Spinal cord (tissue), 9 donors: ENCODE measurements at regions not wholly inside any gene's neighbourhood (a gene's known extent, or its start where the extent isn't known, plus 50 kb on each side); places are given as distances from the start of the nearest gene placed in this dataset.
A peak's percentile ranks its signal among the peaks of the same experiment; 100 is the strongest.

Experiments
- DNase-seq, 6 donors: peaks; one replicate each; pipeline versions ENCODE4 v3.0.0 to v3.0.0-alpha.2; 2013 to 2015; ENCODE audit warnings: low spot score in 6 of 6, low read depth in 4 of 6
- H3K27ac ChIP-seq: one replicate; pipeline ENCODE4 v1.5.1; 2013; ENCODE audit warnings: low read depth, low read length, control low read depth
- H3K27me3 ChIP-seq: one replicate; pipeline ENCODE4 v1.6.1; 2013; ENCODE audit warnings: low read length; ENCODE audit not compliant: control insufficient read depth, insufficient read depth
- H3K36me3 ChIP-seq: one replicate; pipeline ENCODE4 v1.6.1; 2013; ENCODE audit warnings: low read length; ENCODE audit not compliant: control insufficient read depth, insufficient read depth
- H3K4me1 ChIP-seq: one replicate; pipeline ENCODE4 v1.6.1; 2013; ENCODE audit warnings: low read length; ENCODE audit not compliant: control insufficient read depth, insufficient read depth
- H3K4me3 ChIP-seq: one replicate; pipeline ENCODE4 v1.5.1; 2013; ENCODE audit warnings: low read depth, low read length, control low read depth
- H3K9me3 ChIP-seq: one replicate; pipeline ENCODE4 v1.6.1; 2013; ENCODE audit warnings: low read length; ENCODE audit not compliant: control insufficient read depth, insufficient read depth
- WGBS: methylation state at CpG from one replicate; pipeline ENCODE4 v1.1.5; 2013; ENCODE audit warnings: missing lambda C conversion rate; ENCODE audit not compliant: insufficient coverage; 5-methylcytosine and 5-hydroxymethylcytosine counted together
- donor health status: healthy.

DNA sequence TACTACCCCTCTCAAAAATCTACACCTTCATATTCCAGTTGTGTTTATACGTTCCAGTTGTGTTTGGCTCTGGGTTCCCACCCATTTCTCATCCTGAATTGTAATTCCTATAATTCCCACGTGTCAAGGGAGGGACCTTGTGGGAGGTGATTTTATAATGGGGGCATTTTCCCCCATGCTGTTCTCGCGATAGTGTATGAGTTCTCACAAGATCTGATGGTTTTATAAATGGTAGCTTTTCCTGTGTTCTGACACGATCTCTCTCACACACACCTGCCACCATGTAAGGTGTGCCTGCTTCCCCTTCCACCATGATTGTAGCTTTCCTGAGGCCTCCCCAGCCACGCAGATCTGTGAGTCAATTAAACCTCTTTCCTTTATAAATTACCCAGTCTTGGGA is 108.5 kb upstream of the ADAMTS16 start:
- Histone ChIP-seq H3K9me3 (no peaks in the 10 kb centered on the region), H3K27me3 (no peaks in the 10 kb centered on the region), H3K27ac (no peak overlapping the region), H3K4me3 (no peak overlapping the region), H3K4me1 (no peaks in the 10 kb centered on the region), H3K36me3 (no peaks in the 10 kb centered on the region)
- DNase-seq, result no peak
- WGBS, result no CpG with 5 or more reads among the region's 6 CpGs

DNA sequence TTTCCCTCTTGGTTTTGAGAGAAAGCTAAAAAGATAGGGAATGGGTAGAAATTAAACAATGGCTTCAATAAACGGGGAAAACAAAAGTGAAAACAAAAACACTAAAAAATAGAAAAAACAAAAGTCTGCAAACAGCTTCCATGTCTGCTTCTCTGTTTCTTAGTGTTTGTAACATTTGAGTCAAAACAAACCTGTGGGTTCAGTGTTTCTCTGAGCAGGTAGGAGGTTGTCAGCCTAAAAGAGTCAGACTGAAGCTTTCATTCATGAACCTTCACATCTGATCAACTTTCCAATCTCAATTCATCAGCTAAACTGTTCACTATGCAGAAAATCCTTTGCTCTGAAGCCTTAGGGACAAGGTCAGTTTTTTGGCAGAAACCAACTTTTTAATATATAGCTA is 102.5 kb upstream of the ADAMTS16 start:
- H3K9me3 ChIP-seq, result no peaks in the 10 kb centered on the region
- no peak overlapping the region for H3K27ac ChIP-seq
- no peak for DNase-seq
- no CpG with 5 or more reads among the region's 1 CpG for WGBS
- H3K4me3 ChIP-seq, result no peak overlapping the region
- no peaks in the 10 kb centered on the region for H3K4me1 ChIP-seq
- H3K27me3 ChIP-seq, result no peaks in the 10 kb centered on the region
- H3K36me3 ChIP-seq, result no peaks in the 10 kb centered on the region

DNA sequence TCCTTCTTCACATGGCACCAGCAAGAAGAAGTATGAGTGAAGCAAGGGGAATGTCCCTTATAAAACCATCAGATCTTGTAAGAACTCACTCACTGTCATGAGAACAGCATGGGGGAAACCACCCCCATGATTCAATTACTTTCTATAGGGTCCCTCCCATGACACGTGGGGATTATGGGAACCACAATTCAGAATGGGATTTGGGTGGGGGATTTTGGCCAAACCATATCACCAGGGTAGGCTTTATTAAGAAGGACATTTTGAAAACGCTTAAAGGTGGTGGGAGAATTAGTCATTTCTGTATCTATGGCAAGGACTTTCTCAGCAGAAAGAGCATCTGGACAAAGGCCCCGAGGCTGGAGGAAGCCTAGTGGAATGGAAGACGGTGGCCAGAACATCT is 100.2 kb upstream of the ADAMTS16 start:
- H3K27me3 ChIP-seq, result no peaks in the 10 kb centered on the region
- H3K4me1 ChIP-seq, result no peaks in the 10 kb centered on the region
- DNase-seq, result no peak
- no peaks in the 10 kb centered on the region for H3K36me3 ChIP-seq
- no peaks in the 10 kb centered on the region for H3K9me3 ChIP-seq
- WGBS, result 95% methylated on average over 3 of the region's 4 CpGs
- no peak overlapping the region for H3K27ac ChIP-seq
- H3K4me3 ChIP-seq, result no peak overlapping the region

DNA sequence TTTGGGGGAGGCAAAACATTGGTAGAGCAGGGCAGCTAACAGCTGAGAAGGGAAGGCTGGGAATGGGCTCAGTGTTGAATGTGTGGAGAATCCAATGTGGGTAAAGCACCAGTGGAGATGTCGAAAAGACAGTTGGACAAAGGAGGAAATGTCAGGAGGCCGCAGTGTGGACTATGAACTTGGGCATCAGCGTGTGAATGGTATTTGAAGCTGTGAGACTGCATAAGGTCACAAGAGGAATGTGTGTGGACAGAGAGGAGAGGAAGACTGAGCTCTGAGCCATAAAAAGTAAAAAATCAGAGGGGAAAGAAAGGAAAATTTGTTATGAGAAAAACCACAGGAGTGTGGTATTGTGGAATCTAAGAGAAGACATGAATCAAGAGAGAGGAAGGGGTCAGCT is 99.4 kb upstream of the ADAMTS16 start:
- Histone ChIP-seq H3K36me3 (no peaks in the 10 kb centered on the region), H3K4me1 (no peaks in the 10 kb centered on the region), H3K9me3 (no peaks in the 10 kb centered on the region), H3K27ac (no peak overlapping the region), H3K27me3 (no peaks in the 10 kb centered on the region), H3K4me3 (no peak overlapping the region)
- WGBS, result 88% methylated on average over 3 of the region's 3 CpGs
- DNase-seq, result no peak

DNA sequence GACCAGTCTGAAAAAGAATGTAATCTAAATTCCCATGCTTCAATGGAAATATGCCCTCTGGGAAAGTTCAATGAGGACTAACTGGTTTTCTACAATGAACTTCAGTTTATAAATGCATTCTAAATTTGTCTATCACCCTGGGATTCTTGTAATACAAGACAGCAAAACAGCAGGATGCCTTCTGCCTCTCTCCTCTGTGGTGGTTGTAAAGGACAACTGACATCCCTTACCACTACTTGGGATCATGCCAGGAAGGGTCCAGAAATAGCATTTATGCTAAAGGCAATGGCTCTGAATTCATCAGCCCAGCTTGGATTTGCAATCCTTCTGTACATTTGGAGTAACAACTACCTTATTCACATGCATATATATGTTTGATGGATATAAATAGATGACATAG is 97.3 kb upstream of the ADAMTS16 start:
- H3K27ac ChIP-seq, result no peak overlapping the region
- DNase-seq, result peak in 2 of 6 donors; percentile 11 to 38
- H3K36me3 ChIP-seq, result no peaks in the 10 kb centered on the region
- H3K27me3 ChIP-seq, result no peaks in the 10 kb centered on the region
- H3K4me3 ChIP-seq, result no peak overlapping the region
- H3K9me3 ChIP-seq, result no peaks in the 10 kb centered on the region
- H3K4me1 ChIP-seq, result no peaks in the 10 kb centered on the region

DNA sequence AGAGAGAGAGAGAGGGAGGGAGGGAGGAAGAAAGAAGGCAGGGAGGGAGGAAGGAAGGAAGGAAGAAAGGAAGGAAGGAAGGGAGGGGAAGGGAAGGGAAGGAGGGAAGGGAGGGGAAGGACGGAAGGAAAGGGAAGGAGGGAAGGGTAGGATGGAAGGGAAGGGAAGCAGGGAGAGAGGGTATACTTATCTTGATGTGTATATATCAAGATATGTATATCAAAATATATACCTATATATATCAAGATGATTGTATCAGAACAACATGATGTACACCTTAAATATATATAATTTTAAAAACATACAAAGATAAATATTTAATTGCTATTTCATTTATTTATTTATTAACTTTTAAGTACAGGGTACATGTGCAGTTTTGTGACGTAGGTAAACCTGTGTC is 96.8 kb upstream of the ADAMTS16 start:
- Histone ChIP-seq H3K36me3 (no peaks in the 10 kb centered on the region), H3K27ac (no peak overlapping the region), H3K9me3 (no peaks in the 10 kb centered on the region), H3K4me3 (no peak overlapping the region), H3K4me1 (no peaks in the 10 kb centered on the region), H3K27me3 (no peaks in the 10 kb centered on the region)
- no peak for DNase-seq
- no CpG with 5 or more reads among the region's 2 CpGs for WGBS

DNA sequence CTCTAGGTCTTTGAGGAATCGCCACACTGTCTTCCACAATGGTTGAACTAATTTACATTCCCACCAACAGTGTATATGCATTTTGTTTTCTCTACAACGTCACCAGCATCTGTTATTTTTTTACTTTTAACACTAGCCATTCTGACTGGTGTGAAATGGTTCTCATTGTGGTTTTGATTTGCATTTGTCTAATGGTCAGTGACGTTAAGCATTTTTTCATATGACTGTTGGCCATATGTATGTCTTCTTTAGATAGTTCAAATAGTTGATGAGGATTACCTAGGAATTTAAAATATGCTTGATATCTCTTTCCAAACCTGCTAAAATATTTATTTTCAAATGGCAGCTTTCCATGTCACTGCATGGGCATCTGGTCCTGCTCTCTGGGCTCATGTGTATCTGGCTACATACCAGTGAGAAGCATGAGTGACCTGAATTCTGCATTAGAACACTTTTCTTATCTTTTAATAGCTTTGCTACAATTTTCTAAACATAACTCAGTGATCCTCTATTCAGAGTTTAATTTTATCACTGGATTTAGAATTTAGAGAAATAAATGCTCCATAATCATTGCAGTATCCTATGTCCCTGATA is 95.8 kb upstream of the ADAMTS16 start:
- Histone ChIP-seq H3K27ac (no peak overlapping the region), H3K4me3 (no peak overlapping the region), H3K4me1 (no peaks in the 10 kb centered on the region), H3K27me3 (no peaks in the 10 kb centered on the region), H3K36me3 (no peaks in the 10 kb centered on the region), H3K9me3 (no peaks in the 10 kb centered on the region)
- no CpG with 5 or more reads among the region's 3 CpGs for WGBS
- DNase-seq, result no peak

DNA sequence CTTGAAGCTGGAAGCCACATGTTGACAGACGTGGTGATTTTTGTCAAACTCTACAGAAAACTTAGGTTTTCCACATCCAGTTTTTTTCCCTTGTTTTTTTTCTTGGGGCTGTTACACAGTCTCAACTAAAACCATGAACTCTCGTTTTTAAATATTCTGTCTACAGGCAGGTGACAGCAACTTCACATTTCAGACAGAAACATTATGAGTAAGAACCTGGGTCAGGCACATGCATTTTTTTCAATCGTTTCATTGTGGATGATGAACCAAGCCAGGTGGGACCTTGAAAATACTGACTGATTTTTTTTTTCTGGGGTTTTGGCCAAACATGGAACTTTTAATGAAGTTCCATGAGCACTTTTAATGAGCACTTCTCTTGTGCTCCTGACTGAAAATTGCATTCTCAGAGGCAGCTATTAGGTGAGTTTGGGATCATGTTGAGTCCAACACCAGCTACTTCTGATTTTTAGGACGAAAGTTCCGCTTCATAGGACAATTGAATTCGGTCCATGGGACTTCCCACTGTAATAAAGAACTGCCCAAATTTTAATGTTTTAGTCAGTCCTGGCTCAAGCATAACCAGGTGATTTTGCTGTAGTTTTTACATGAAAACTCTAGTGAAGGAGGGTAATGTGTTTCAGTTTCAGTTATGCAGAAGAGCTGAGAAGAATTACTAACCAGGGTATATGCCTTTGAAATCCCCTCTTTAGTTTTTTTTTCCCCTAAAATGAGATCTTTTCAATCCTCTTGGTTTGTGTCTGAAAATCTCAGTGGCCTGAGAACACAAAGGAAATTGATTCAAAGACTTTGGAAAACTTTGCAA is 93.2 kb upstream of the ADAMTS16 start:
- Histone ChIP-seq H3K4me3 (no peak overlapping the region), H3K9me3 (no peaks in the 10 kb centered on the region), H3K27me3 (no peaks in the 10 kb centered on the region), H3K27ac (no peak overlapping the region), H3K4me1 (no peaks in the 10 kb centered on the region), H3K36me3 (no peaks in the 10 kb centered on the region)
- no peak for DNase-seq
- WGBS, result 98% methylated on average over 4 of the region's 6 CpGs

DNA sequence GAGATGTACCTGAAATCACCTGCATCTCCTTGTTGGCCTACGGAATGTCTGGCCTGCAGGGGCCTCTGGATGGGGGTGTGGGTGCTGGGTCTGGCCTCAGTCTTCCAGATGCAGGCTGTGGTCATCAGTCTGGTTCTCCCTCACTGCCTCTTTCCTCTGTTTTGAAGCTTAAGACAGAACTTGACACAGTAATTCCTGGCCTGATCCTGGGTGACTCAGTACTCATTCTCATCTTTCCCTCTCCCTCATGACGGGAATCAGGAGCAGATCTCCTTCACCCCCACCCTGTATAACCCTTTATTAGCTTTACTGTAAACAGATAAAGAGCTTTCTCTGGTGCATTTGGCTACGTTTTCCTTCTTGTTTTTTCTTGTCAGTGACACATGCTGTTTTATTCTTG is 89.3 kb upstream of the ADAMTS16 start:
- WGBS, result 100% methylated on average over 1 of the region's 3 CpGs
- H3K4me3 ChIP-seq, result no peak overlapping the region
- H3K9me3 ChIP-seq, result no peaks in the 10 kb centered on the region
- no peak for DNase-seq
- H3K36me3 ChIP-seq, result no peaks in the 10 kb centered on the region
- H3K27ac ChIP-seq, result no peak overlapping the region
- no peaks in the 10 kb centered on the region for H3K4me1 ChIP-seq
- no peaks in the 10 kb centered on the region for H3K27me3 ChIP-seq

DNA sequence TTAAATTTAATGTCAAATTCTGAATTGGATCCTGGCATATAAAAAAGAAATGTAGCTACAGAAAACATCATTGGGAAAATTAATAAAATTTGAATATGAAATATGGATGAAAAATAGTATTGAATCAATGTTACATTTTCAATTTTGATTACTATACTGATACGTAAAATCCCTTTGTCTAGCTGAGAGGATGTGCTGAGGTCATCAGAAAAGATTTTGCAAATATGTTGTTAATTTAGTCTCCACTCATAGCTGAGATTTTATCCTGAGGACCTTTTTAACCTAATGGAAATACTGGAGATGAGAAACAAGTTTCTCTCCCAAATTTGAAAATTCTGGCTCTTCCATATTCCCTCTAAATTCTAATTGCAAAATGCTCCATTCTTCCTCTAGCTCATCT is 84.4 kb upstream of the ADAMTS16 start:
- no peak for DNase-seq
- H3K9me3 ChIP-seq, result no peaks in the 10 kb centered on the region
- no peaks in the 10 kb centered on the region for H3K4me1 ChIP-seq
- H3K27me3 ChIP-seq, result no peaks in the 10 kb centered on the region
- no CpG with 5 or more reads among the region's 1 CpG for WGBS
- no peak overlapping the region for H3K27ac ChIP-seq
- no peaks in the 10 kb centered on the region for H3K36me3 ChIP-seq
- H3K4me3 ChIP-seq, result no peak overlapping the region
